ENCODE measurements at regions not wholly inside any gene's neighbourhood (a gene's known extent, or its start where the extent isn't known, plus 50 kb on each side); places are given as distances from the start of the nearest gene placed in this dataset.

DNA sequence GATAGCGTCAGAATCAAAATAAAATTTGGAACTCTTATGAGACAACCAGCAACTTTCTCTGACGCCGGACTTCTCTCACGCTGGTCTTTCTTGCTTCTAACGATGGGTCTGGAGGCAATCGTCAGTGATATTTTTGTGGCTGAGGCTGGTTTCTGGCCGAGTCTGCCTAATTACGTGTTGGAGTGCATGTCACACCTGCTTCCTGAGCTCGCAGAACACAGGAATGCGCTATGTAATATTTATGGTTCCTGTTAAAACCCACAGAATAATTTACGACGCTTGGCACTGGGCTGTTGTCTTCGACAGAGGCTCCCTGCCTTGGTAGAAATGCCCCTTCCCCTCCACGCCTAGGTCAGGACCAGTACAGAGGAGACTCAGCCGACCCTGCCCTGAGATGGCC, 64.9 kb downstream of the NPTX2 start:
- TF ChIP-seq POLR2A (IDR thresholded peaks at IDR 0.05; ENCODE audit: low read depth, low read length) (no peak), POLR2AphosphoS5 (IDR thresholded peaks at IDR 0.05; ENCODE audit: low read depth, low read length) (no peak), TAF1 (IDR thresholded peaks at IDR 0.05; ENCODE audit: borderline replicate concordance, low read depth, low read length) (no peak)
